IPS-18a (cell line): ENCODE measurements at regions not wholly inside any gene's neighbourhood (a gene's known extent, or its start where the extent isn't known, plus 50 kb on each side); places are given as distances from the start of the nearest gene placed in this dataset.

Experiments
- H3K27ac ChIP-seq: one replicate; pipeline ENCODE4 v1.5.1; 2013; ENCODE audit warnings: low read length
- H3K27me3 ChIP-seq: one replicate; pipeline ENCODE4 v1.6.1; 2013; ENCODE audit warnings: mild to moderate bottlenecking, low read length; ENCODE audit not compliant: control insufficient read depth, insufficient read depth
- H3K36me3 ChIP-seq: one replicate; pipeline ENCODE4 v1.6.1; 2013; ENCODE audit warnings: low read depth, low read length; ENCODE audit not compliant: control insufficient read depth
- H3K4me1 ChIP-seq: one replicate; pipeline ENCODE4 v1.6.1; 2013; ENCODE audit warnings: low read depth, low read length; ENCODE audit not compliant: control insufficient read depth
- H3K4me3 ChIP-seq: one replicate; pipeline ENCODE4 v1.5.1; 2013; ENCODE audit warnings: low read length
- H3K9ac ChIP-seq: one replicate; pipeline ENCODE4 v1.6.1; 2013; ENCODE audit warnings: mild to moderate bottlenecking, low read length, moderate library complexity
- H3K9me3 ChIP-seq: one replicate; pipeline ENCODE4 v1.6.1; 2013; ENCODE audit warnings: low read depth, low read length; ENCODE audit not compliant: control insufficient read depth

GRCh38 chr9:78753039-78753438 is 456.1 kb downstream of the PSAT1 start:
- Histone ChIP-seq H3K27me3 (no peaks in the 10 kb centered on the region), H3K36me3 (no peaks in the 10 kb centered on the region), H3K27ac (no peak overlapping the region), H3K4me3 (no peak overlapping the region), H3K9me3 (no peaks in the 10 kb centered on the region), H3K9ac (no peak overlapping the region), H3K4me1 (no peaks in the 10 kb centered on the region)

DNA sequence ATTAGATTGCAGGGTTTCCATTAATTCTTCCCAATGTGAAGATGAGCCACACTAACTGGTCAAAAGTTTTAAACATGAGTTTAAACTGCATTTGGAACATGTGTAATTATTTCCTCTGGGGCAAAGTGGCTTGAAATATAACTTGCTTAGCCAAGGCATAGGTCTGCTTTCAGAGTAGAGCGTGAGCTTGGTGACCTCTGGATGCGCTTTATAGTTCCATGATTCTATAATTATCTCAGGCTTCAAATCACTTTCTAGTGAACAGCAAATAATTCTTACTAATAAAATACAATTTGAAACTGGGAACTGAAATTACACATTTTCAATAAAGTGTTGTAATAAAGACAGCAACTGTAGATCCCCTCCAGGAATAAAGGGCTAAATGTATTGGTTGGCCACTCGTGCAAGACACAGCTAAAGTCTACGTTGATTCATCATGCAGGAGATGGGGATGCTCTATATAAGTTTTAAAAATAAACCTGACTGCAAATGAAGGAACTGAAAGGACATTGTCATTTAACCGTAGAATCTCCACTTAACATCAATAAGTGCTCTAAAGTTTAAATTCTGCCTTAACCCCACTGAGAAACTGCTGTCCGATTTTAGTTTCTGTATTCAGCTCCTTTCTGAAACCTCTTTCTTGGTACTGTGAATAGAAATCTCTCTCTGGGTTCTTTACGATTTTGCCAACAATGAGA is 460.0 kb downstream of the PSAT1 start:
- Histone ChIP-seq H3K36me3 (no peaks in the 10 kb centered on the region), H3K27ac (no peak overlapping the region), H3K9ac (no peak overlapping the region), H3K27me3 (no peaks in the 10 kb centered on the region), H3K4me1 (no peaks in the 10 kb centered on the region), H3K9me3 (no peaks in the 10 kb centered on the region), H3K4me3 (no peak overlapping the region)

GRCh38 chr9:78763424-78763823 is 466.5 kb downstream of the PSAT1 start:
- Histone ChIP-seq H3K27me3 (no peaks in the 10 kb centered on the region), H3K9me3 (no peaks in the 10 kb centered on the region), H3K4me1 (no peaks in the 10 kb centered on the region), H3K27ac (no peak overlapping the region), H3K4me3 (no peak overlapping the region), H3K9ac (no peak overlapping the region), H3K36me3 (no peaks in the 10 kb centered on the region)

DNA sequence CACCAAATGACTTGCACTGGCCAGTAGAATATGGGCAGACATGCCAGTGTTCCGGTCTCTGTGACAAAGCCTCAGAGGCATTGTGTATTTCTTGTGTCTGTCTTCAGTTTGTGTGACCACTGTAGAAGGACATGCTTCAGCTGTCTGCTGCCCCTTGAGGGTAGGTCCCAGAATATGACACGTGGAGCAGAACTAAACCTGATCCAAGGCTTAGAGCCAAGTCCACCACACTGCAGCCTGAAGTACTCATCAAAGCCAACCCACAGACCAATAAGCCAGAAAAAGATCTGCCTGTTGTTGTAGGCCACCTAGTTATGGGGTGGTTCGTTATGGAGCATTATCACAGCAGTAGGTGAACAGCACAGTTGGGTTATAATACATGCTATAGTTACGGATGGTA is 468.9 kb downstream of the PSAT1 start:
- Histone ChIP-seq H3K4me3 (no peak overlapping the region), H3K4me1 (no peaks in the 10 kb centered on the region), H3K27ac (no peak overlapping the region), H3K9me3 (no peaks in the 10 kb centered on the region), H3K27me3 (no peaks in the 10 kb centered on the region), H3K36me3 (no peaks in the 10 kb centered on the region), H3K9ac (no peak overlapping the region)

GRCh38 chr9:78767490-78767889 is 470.6 kb downstream of the PSAT1 start:
- Histone ChIP-seq H3K9me3 (no peaks in the 10 kb centered on the region), H3K27ac (no peak overlapping the region), H3K9ac (no peak overlapping the region), H3K4me3 (no peak overlapping the region), H3K36me3 (no peaks in the 10 kb centered on the region), H3K4me1 (no peaks in the 10 kb centered on the region), H3K27me3 (no peaks in the 10 kb centered on the region)

- H3K27me3 ChIP-seq, result no peaks in the 10 kb centered on the region
- no peaks in the 10 kb centered on the region for H3K9me3 ChIP-seq
- no peak overlapping the region for H3K4me3 ChIP-seq
- H3K9ac ChIP-seq, result no peak overlapping the region
- H3K4me1 ChIP-seq, result no peaks in the 10 kb centered on the region
- H3K36me3 ChIP-seq, result no peaks in the 10 kb centered on the region
- no peak overlapping the region for H3K27ac ChIP-seq
Observed at GRCh38 chr9:78769690-78770089, 472.8 kb downstream of the PSAT1 start.

- Histone ChIP-seq H3K36me3 (no peaks in the 10 kb centered on the region), H3K27me3 (no peaks in the 10 kb centered on the region), H3K4me1 (peaks cover 21% of the 10 kb centered on the region), H3K9me3 (no peaks in the 10 kb centered on the region), H3K4me3 (no peak overlapping the region), H3K27ac (no peak overlapping the region), H3K9ac (no peak overlapping the region)
Observed at GRCh38 chr9:78775211-78775610, 478.3 kb downstream of the PSAT1 start.

- Histone ChIP-seq H3K9ac (no peak overlapping the region), H3K36me3 (no peaks in the 10 kb centered on the region), H3K4me1 (peaks cover 21% of the 10 kb centered on the region), H3K27me3 (no peaks in the 10 kb centered on the region), H3K27ac (no peak overlapping the region), H3K4me3 (no peak overlapping the region), H3K9me3 (no peaks in the 10 kb centered on the region)
Observed at GRCh38 chr9:78775696-78776295, 478.9 kb downstream of the PSAT1 start.

DNA sequence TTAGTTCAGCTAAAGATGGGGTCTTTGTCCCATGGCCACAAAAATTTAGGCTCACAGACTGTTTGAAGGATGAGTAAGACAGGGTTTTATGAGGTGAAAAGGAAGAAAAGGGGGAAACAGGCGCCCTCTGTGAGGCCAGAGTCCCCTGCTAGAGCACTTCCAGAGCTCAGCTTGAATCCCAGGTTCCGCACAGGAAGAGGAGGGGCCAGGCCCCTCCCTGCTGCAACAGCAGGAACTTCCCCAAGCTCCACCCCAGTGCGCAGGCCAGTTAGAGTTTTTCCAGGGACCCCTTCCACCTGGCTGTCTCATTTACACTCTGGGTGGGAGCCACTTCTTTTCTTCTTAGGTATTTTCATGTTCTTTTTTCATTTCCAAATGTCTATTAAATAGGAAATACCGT is 480.8 kb downstream of the PSAT1 start:
- no peaks in the 10 kb centered on the region for H3K27me3 ChIP-seq
- no peak overlapping the region for H3K9ac ChIP-seq
- no peaks in the 10 kb centered on the region for H3K9me3 ChIP-seq
- no peak overlapping the region for H3K4me3 ChIP-seq
- peaks cover 21% of the 10 kb centered on the region for H3K4me1 ChIP-seq
- no peaks in the 10 kb centered on the region for H3K36me3 ChIP-seq
- no peak overlapping the region for H3K27ac ChIP-seq

- Histone ChIP-seq H3K9me3 (no peaks in the 10 kb centered on the region), H3K36me3 (no peaks in the 10 kb centered on the region), H3K27me3 (no peaks in the 10 kb centered on the region), H3K4me3 (no peak overlapping the region), H3K27ac (no peak overlapping the region), H3K9ac (no peak overlapping the region), H3K4me1 (peaks cover 21% of the 10 kb centered on the region)
Observed at GRCh38 chr9:78778318-78778717, 481.4 kb downstream of the PSAT1 start.

DNA sequence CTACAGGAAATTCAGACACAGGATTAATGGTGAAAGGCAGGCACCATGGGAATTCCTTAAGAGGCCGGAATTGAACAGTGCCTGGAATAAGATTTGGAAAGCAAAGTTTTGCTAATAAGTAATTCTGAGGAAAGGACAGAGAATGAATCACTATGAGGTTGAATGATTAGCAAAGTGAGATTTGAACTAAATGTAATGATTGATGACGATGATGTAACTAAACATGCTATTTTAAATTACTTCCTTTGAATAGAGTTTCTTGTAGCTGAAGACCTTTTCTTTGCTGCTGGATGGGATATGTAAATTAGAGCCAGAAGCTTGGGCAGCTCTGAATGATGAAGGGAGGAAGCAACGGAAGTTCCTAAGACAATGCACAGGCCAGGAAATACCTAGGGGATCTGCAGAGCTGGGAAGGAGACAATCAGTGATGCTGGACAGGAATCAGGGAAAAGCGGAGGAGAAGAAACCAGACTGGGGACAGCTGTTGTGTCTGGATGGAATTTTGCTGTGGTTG is 482.0 kb downstream of the PSAT1 start:
- H3K4me3 ChIP-seq, result no peak overlapping the region
- no peaks in the 10 kb centered on the region for H3K36me3 ChIP-seq
- H3K27ac ChIP-seq, result no peak overlapping the region
- H3K4me1 ChIP-seq, result peaks cover 21% of the 10 kb centered on the region
- no peak overlapping the region for H3K9ac ChIP-seq
- H3K27me3 ChIP-seq, result no peaks in the 10 kb centered on the region
- no peaks in the 10 kb centered on the region for H3K9me3 ChIP-seq

GRCh38 chr9:78781681-78782080 is 484.8 kb downstream of the PSAT1 start:
- Histone ChIP-seq H3K27ac (no peak overlapping the region), H3K4me1 (peaks cover 19% of the 10 kb centered on the region), H3K36me3 (no peaks in the 10 kb centered on the region), H3K9ac (no peak overlapping the region), H3K4me3 (no peak overlapping the region), H3K27me3 (no peaks in the 10 kb centered on the region), H3K9me3 (no peaks in the 10 kb centered on the region)
